ENCODE measurements at regions not wholly inside any gene's neighbourhood (a gene's known extent, or its start where the extent isn't known, plus 50 kb on each side); places are given as distances from the start of the nearest gene placed in this dataset. TPM values are rescaled to one million over a fixed set of nuclear protein-coding genes. Genes with fewer than 3 reads are reported as not detected.
A peak's percentile ranks its signal among the peaks of the same experiment; 100 is the strongest.

- no peak for DNase-seq (ENCODE audit: low read depth)
These were observed 76.2 kb upstream of the MAP3K7 start for GRCh38 chr6:90663106-90663505.

DNA sequence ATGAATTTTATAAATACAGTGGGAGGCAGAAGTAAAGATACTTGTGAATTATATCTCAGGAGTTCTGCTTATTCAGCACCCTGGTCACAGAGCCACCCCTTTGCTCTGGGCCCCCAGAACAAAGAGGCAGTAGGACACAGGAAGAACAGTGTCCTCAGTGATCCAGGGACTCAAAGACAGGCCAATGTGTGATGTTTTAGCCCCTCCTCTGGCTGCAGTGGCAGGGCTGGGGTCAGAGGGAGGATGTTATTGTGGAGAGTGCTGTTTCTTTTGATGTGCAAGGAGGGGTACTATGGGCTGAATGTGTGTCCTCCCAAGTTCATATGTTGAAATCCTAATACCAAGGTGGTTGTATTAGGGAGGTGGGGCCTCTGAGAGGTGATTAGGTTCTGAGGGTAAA lies 74.1 kb upstream of the MAP3K7 start:
- no peak for DNase-seq (ENCODE audit: low read depth)

DNA sequence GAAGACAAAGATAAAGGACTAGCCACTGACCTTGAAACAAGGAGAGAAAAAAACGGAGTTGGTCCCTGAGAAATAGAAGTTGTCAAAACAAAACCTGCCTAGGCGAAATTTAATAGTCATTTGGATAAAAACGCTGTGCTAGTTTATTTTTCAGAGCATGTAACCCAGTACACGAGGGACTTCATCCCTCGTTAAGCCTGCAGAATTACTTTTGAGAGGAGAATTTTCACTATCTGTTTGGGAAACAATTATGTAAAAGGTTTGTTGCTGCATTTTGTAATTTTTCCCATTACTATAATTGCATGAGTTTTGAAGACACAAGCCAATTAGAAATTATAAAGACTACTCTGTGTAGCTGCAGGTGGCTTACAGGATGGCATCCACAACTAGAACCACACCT lies 71.6 kb upstream of the MAP3K7 start:
- no peak for DNase-seq (ENCODE audit: low read depth)

GRCh38 chr6:90656325-90656724 lies 69.5 kb upstream of the MAP3K7 start:
- no peak for DNase-seq (ENCODE audit: low read depth)

GRCh38 chr6:90654806-90655205 lies 67.9 kb upstream of the MAP3K7 start:
- no peak for DNase-seq (ENCODE audit: low read depth)

DNA sequence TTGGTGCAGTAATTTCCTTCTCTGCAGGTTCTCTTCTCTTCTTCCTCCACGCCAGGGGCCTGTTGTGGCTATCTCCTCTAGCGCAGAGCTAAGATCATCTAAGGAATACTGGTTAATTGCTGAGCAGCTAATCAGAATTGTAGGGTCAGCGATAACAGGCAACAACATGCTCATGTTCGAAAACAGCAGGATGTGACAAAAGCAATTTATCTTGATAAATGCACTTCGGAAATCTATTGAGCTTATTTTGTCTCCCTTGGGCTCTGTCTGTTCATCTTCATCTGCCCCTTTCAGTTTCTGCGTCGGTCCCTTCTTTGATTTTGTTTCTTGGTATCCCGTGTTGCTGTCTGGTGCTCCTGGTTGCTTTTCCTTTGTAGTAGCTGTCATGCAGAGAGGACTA lies 67.3 kb upstream of the MAP3K7 start:
- no peak for DNase-seq (ENCODE audit: low read depth)

DNA sequence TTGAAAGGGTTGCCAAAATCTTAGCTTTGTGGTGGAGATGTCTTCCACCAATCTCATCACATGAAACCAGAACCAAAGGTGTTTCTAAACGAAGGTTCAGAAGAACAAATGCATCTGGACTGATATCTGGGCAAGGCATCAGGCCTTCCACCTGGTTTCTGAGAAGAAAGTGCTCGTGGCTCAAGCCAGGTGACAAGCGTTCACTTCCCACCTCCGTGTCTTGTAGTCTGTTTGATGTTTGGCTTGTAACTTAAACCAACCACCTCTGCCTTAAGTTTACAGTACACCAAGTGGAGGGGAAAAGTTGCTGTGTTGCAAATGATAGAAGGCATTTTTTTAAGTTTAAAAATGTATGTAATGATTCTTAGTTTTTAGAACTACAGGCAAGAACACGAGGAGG lies 66.9 kb upstream of the MAP3K7 start:
- DNase-seq (ENCODE audit: low read depth) = no peak

- DNase-seq (ENCODE audit: low read depth) = no peak
These were observed 63.4 kb upstream of the MAP3K7 start for GRCh38 chr6:90650041-90650940.

DNA sequence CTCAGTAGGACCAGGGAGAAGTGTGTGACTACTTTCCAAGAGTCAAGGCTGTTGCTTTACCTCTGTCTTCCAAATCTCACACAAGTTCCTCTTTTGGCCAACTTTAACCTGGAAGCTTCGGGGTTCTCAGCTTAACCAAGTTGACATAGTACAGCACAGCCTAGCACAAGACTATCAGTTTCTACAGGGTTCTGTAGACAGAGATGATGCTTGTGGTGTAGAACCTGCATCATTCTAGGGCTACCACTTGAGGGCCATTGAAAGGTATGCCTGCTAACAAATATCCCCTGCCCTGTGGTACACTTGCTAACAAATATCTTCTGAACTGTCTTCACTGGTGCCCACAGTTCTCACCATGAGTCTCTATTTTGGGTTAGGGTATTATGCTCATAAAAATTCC lies 62.0 kb upstream of the MAP3K7 start:
- no peak for DNase-seq (ENCODE audit: low read depth)

GRCh38 chr6:90646940-90647339 lies 60.1 kb upstream of the MAP3K7 start:
- DNase-seq (ENCODE audit: low read depth) = peak; percentile 28

DNA sequence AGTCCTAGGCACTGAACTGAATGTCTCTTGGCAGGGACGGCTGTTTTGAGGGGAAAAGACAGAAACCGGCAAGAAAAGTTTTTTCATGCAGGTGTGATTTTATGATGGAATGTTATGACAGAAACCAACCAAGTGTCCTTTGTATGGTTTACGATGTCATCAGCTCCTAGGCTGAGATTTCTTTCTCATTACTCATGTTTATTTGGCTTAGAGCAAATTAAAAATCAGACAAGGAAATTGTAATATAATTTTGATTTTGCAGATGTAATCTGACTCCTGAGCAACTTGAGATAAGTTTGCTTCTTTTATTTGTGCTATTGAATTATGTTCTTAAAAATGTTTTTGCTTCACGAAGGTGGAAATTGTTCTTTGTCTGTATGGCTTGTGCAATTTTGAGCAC lies 58.8 kb upstream of the MAP3K7 start:
- DNase-seq (ENCODE audit: low read depth) = no peak

GRCh38 chr6:90644492-90644891 lies 57.6 kb upstream of the MAP3K7 start:
- no peak for DNase-seq (ENCODE audit: low read depth)

GRCh38 chr6:90643381-90643780 lies 56.5 kb upstream of the MAP3K7 start:
- DNase-seq (ENCODE audit: low read depth) = peak; percentile 3

GRCh38 chr6:90637320-90637719 lies 50.4 kb upstream of the MAP3K7 start:
- DNase-seq (ENCODE audit: low read depth) = no peak

Small RNAs in the stretch of these regions (small RNA-seq; reads per million reads assigned to genes)
- gene MIR4643 (not detected), gene MTATP6P25 (not detected), gene MTCO1P56 (not detected), gene MTND4LP19 (not detected), gene RF00012 (0.98 reads per million, percentile 73 among the genes with 10 or more reads in this experiment), gene RN7SL415P (not detected)

All from HT1080 (cell line).